Uterus (tissue), 2 donors: ENCODE measurements at regions not wholly inside any gene's neighbourhood (a gene's known extent, or its start where the extent isn't known, plus 50 kb on each side); places are given as distances from the start of the nearest gene placed in this dataset.

Source experiments
- POLR2A ChIP-seq, 2 donors: fragments of 450-650 bp; IDR thresholded peaks; one replicate each; pipeline ENCODE4 v1.6.1; 2016; ENCODE audit warnings: antibody characterized with exemption in 2 of 2, mild to moderate bottlenecking in 1 of 2, moderate library complexity in 1 of 2
- TF ChIP-seq, protein P1 (sequence below), 4 experiments: fragments of 200-600 bp in 2 of 4; fragments of 450-650 bp in 2 of 4; sonication (generic) in 2 of 4; IDR thresholded peaks; one replicate each; pipeline ENCODE4 v1.5.1; 2016 to 2019; ENCODE audit warnings: antibody characterized with exemption in 4 of 4, mild to moderate bottlenecking in 2 of 4, moderate library complexity in 1 of 4

DNA sequence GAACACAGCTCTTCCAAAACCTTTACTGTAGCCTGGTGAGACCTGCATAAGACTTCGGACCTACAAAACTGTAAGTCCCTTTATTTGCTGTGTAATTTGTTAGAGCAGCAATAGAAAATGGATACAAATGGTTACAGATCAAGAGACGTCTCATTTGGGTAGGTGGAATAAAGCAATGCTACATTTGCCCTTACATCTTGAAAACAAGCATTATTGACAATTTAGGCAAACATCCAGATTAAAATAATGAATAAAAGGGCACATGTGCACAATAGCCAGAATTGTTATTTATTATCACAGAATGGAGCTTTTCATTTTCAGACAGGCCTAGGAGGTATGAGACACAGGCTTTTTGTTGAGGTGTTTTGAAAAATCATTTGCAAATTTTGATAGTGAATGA is 222.2 kb upstream of the CPHXL start:
- TF ChIP-seq, protein P1, sequence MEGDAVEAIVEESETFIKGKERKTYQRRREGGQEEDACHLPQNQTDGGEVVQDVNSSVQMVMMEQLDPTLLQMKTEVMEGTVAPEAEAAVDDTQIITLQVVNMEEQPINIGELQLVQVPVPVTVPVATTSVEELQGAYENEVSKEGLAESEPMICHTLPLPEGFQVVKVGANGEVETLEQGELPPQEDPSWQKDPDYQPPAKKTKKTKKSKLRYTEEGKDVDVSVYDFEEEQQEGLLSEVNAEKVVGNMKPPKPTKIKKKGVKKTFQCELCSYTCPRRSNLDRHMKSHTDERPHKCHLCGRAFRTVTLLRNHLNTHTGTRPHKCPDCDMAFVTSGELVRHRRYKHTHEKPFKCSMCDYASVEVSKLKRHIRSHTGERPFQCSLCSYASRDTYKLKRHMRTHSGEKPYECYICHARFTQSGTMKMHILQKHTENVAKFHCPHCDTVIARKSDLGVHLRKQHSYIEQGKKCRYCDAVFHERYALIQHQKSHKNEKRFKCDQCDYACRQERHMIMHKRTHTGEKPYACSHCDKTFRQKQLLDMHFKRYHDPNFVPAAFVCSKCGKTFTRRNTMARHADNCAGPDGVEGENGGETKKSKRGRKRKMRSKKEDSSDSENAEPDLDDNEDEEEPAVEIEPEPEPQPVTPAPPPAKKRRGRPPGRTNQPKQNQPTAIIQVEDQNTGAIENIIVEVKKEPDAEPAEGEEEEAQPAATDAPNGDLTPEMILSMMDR (IDR thresholded peaks at IDR 0.05): no peak
- no peak for TF ChIP-seq POLR2A (IDR thresholded peaks at IDR 0.05)
